OCI-LY1 (cell line): ENCODE measurements at regions not wholly inside any gene's neighbourhood (a gene's known extent, or its start where the extent isn't known, plus 50 kb on each side); places are given as distances from the start of the nearest gene placed in this dataset.

ENCODE experiments used
- H2AFZ ChIP-seq: fragments of 200-600 bp; sonication (generic), shearing (Covaris generic); 2 replicates; pipeline ENCODE4 v1.6.0; 2014; ENCODE audit warnings: antibody characterized with exemption, mild to moderate bottlenecking, low read length
- H3F3A ChIP-seq: fragments of 200-600 bp; sonication (generic), shearing (Covaris generic); 2 replicates; pipeline ENCODE4 v1.6.0; 2014; ENCODE audit warnings: mild to moderate bottlenecking, antibody characterized with exemption, low read length, moderate library complexity; ENCODE audit not compliant: insufficient read depth
- H3K27ac ChIP-seq: fragments of 200-600 bp; sonication (generic); 2 replicates; pipeline ENCODE4 v1.5.1; 2014; ENCODE audit warnings: low read length, mixed run types, mild to moderate bottlenecking, low read depth; ENCODE audit not compliant: poor library complexity, severe bottlenecking
- H3K27me3 ChIP-seq: fragments of 200-600 bp; sonication (generic); 2 replicates; pipeline ENCODE4 v1.6.0; 2014; ENCODE audit warnings: antibody characterized with exemption, mild to moderate bottlenecking, low read length, moderate library complexity; ENCODE audit not compliant: insufficient read depth
- H3K36me3 ChIP-seq: fragments of 200-600 bp; sonication (generic); 2 replicates; pipeline ENCODE4 v1.6.1; 2014; ENCODE audit warnings: mild to moderate bottlenecking, antibody characterized with exemption, low read length, moderate library complexity, mixed read lengths; ENCODE audit not compliant: insufficient read depth
- H3K4me1 ChIP-seq: fragments of 200-600 bp; sonication (generic); 2 replicates; pipeline ENCODE4 v1.5.1; 2014; ENCODE audit warnings: mild to moderate bottlenecking, low read length, moderate library complexity; ENCODE audit not compliant: insufficient read depth, severe bottlenecking
- H3K4me2 ChIP-seq: fragments of 200-600 bp; sonication (generic), shearing (Covaris generic); 2 replicates; pipeline ENCODE4 v1.6.1; 2014; ENCODE audit warnings: low read length
- H3K4me3 ChIP-seq: fragments of 200-600 bp; sonication (generic); 2 replicates; pipeline ENCODE4 v1.5.1; 2014; ENCODE audit warnings: low read length, low read depth, mild to moderate bottlenecking, mixed read lengths; ENCODE audit not compliant: poor library complexity, severe bottlenecking
- H3K79me2 ChIP-seq: fragments of 200-600 bp; shearing (Covaris generic); 2 replicates; pipeline ENCODE4 v1.6.1; 2016; ENCODE audit warnings: mixed run types, low read length, mixed read lengths; ENCODE audit not compliant: insufficient read depth
- H3K9ac ChIP-seq: fragments of 200-600 bp; sonication (generic), shearing (Covaris generic); 2 replicates; pipeline ENCODE4 v1.6.1; 2014; ENCODE audit warnings: mild to moderate bottlenecking, low read length, mixed read lengths
- H3K9me2 ChIP-seq: fragments of 200-600 bp; sonication (generic), shearing (Covaris generic); 2 replicates; pipeline ENCODE4 v1.6.1; 2014; ENCODE audit warnings: low read depth, mild to moderate bottlenecking, low read length, mixed read lengths
- H3K9me3 ChIP-seq: fragments of 200-600 bp; shearing (Covaris generic); 2 replicates; pipeline ENCODE4 v1.6.1; 2014; ENCODE audit warnings: low read length, mixed read lengths
- H4K20me1 ChIP-seq: fragments of 200-600 bp; sonication (generic), shearing (Covaris generic); 2 replicates; pipeline ENCODE4 v1.6.0; 2016; ENCODE audit warnings: mild to moderate bottlenecking, low read length; ENCODE audit not compliant: insufficient read depth
- EZH2 ChIP-seq: fragments of 200-600 bp; sonication (generic), shearing (Covaris generic); IDR thresholded peaks from 2 replicates; pipeline ENCODE4 v1.8.0; 2017; ENCODE audit warnings: borderline replicate concordance, mixed run types, mild to moderate bottlenecking, antibody characterized with exemption, low read length, moderate library complexity, mixed read lengths
- TF ChIP-seq, protein P1 (sequence below): fragments of 200-600 bp; sonication (generic), shearing (Covaris generic); IDR thresholded peaks from 2 replicates; pipeline ENCODE4 v1.5.1; 2017; ENCODE audit warnings: mild to moderate bottlenecking, antibody characterized with exemption, low read length, moderate library complexity, mixed read lengths

- H3K27ac ChIP-seq = no peak overlapping the region
- peaks cover 5% of the 10 kb centered on the region; the same call in 1 of the 2 replicates for H3K9me3 ChIP-seq
- no peaks in the 10 kb centered on the region for H3F3A ChIP-seq
- no peaks in the 10 kb centered on the region for H3K79me2 ChIP-seq
- no peak overlapping the region for H3K9ac ChIP-seq
- TF ChIP-seq, protein P1, sequence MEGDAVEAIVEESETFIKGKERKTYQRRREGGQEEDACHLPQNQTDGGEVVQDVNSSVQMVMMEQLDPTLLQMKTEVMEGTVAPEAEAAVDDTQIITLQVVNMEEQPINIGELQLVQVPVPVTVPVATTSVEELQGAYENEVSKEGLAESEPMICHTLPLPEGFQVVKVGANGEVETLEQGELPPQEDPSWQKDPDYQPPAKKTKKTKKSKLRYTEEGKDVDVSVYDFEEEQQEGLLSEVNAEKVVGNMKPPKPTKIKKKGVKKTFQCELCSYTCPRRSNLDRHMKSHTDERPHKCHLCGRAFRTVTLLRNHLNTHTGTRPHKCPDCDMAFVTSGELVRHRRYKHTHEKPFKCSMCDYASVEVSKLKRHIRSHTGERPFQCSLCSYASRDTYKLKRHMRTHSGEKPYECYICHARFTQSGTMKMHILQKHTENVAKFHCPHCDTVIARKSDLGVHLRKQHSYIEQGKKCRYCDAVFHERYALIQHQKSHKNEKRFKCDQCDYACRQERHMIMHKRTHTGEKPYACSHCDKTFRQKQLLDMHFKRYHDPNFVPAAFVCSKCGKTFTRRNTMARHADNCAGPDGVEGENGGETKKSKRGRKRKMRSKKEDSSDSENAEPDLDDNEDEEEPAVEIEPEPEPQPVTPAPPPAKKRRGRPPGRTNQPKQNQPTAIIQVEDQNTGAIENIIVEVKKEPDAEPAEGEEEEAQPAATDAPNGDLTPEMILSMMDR = no peak
- TF ChIP-seq EZH2 = no peak
- no peaks in the 10 kb centered on the region for H3K4me1 ChIP-seq
- no peak overlapping the region for H3K4me3 ChIP-seq
- H3K4me2 ChIP-seq = no peak overlapping the region
- H3K9me2 ChIP-seq = no peaks in the 10 kb centered on the region
- H3K27me3 ChIP-seq = no peaks in the 10 kb centered on the region
- H4K20me1 ChIP-seq = no peaks in the 10 kb centered on the region
- no peak overlapping the region for H2AFZ ChIP-seq
- no peaks in the 10 kb centered on the region for H3K36me3 ChIP-seq
These were observed 166.4 kb downstream of the DUSP6 start for GRCh38 chr12:89185889-89186288.

GRCh38 chr12:89185181-89185580 lies 167.1 kb downstream of the DUSP6 start:
- no peaks in the 10 kb centered on the region for H3K9me2 ChIP-seq
- H3K79me2 ChIP-seq = no peaks in the 10 kb centered on the region
- no peak overlapping the region for H2AFZ ChIP-seq

GRCh38 chr12:89183985-89184435 lies 168.3 kb downstream of the DUSP6 start:
- Histone ChIP-seq H3K4me1 (no peaks in the 10 kb centered on the region), H3K9me2 (no peaks in the 10 kb centered on the region), H3F3A (no peaks in the 10 kb centered on the region), H3K27me3 (no peaks in the 10 kb centered on the region), H3K27ac (no peak overlapping the region), H3K4me2 (no peak overlapping the region), H2AFZ (no peak overlapping the region), H3K79me2 (no peaks in the 10 kb centered on the region), H3K4me3 (no peak overlapping the region), H3K9me3 (no peaks in the 10 kb centered on the region), H3K36me3 (no peaks in the 10 kb centered on the region), H3K9ac (no peak overlapping the region), H4K20me1 (no peaks in the 10 kb centered on the region)
- no peak for TF ChIP-seq EZH2
- TF ChIP-seq, protein P1 = no peak

More at GRCh38 chr12:89185181-89185580, 167.1 kb downstream of the DUSP6 start:
- Histone ChIP-seq H3K4me1 (no peaks in the 10 kb centered on the region), H4K20me1 (no peaks in the 10 kb centered on the region), H3K9me3 (peaks cover 3% of the 10 kb centered on the region; the same call in 1 of the 2 replicates), H3K36me3 (no peaks in the 10 kb centered on the region), H3K4me3 (no peak overlapping the region), H3K27ac (no peak overlapping the region), H3K4me2 (no peak overlapping the region), H3K9ac (no peak overlapping the region), H3K27me3 (no peaks in the 10 kb centered on the region), H3F3A (no peaks in the 10 kb centered on the region)
- TF ChIP-seq, protein P1 = no peak
- no peak for TF ChIP-seq EZH2
